ENCODE measurements at regions not wholly inside any gene's neighbourhood (a gene's known extent, or its start where the extent isn't known, plus 50 kb on each side); places are given as distances from the start of the nearest gene placed in this dataset.

GRCh38 chr21:29436650-29437049 lies 137.9 kb downstream of the BACH1 start:
- 100% methylated on average over 1 of the region's 2 CpGs; no CpG with 5 or more reads in 1 of the 2 experiments for WGBS, 2 experiments (ENCODE audit: extremely low coverage in 2 of 2, insufficient read length in 1 of 2)
- Histone ChIP-seq H3K9me1 (ENCODE audit: insufficient read depth, low read length) (peaks cover 8% of the 10 kb centered on the region; the same call in 1 of the 2 replicates), H2AFZ (replicated peaks; ENCODE audit: low read length, poor library complexity) (no peak overlapping the region), H3K79me1 (ENCODE audit: low read depth in 1 of 2, low read length in 2 of 2) (peaks cover 4 to 13% of the 10 kb centered on the region in 2 experiments; a peak in 3 of 4 replicates), H4K20me1 (ENCODE audit: insufficient read depth, low read length) (no peaks in the 10 kb centered on the region), H3K27ac (ENCODE audit: insufficient read depth, low read length) (no peak overlapping the region), H3K36me3 (ENCODE audit: control insufficient read depth, insufficient read depth, low read length) (no peaks in the 10 kb centered on the region), H3K4ac (ENCODE audit: low read depth, low read length) (no peak overlapping the region), H3K9ac (ENCODE audit: low read depth, low read length) (no peak overlapping the region), H4K91ac (ENCODE audit: insufficient read depth, low read depth, low read length) (no peak overlapping the region; the same call in 1 of the 2 replicates), H3K14ac (replicated peaks; ENCODE audit: low read depth, low read length) (no peak overlapping the region), H2AK5ac (ENCODE audit: low read depth, low read length) (no peak overlapping the region), H3K56ac (ENCODE audit: extremely low read depth, insufficient read depth, low read length) (no peak overlapping the region), H2BK15ac (ENCODE audit: low read depth, low read length) (peak overlapping the region; percentile 13; the same call in 1 of the 3 replicates), H3K23ac (ENCODE audit: low read depth, low read length) (no peak overlapping the region), H3K4me3 (ENCODE audit: insufficient read depth, low read depth, low read length) (no peak overlapping the region), H2BK120ac (ENCODE audit: low read depth, low read length) (no peak overlapping the region; the same call in 1 of the 2 replicates), H3K27me3 (ENCODE audit: control insufficient read depth, insufficient read depth, low read length) (no peaks in the 10 kb centered on the region), H4K8ac (ENCODE audit: low read depth in 2 of 2, low read length in 2 of 2) (no peak overlapping the region), H3K4me1 (ENCODE audit: control insufficient read depth, insufficient read depth, low read length) (peaks cover 10% of the 10 kb centered on the region), H2BK20ac (ENCODE audit: low read depth, low read length) (no peak overlapping the region; the same call in 1 of the 2 replicates), H3K18ac (ENCODE audit: low read depth, low read length) (no peak overlapping the region), H2AK9ac (replicated peaks; ENCODE audit: low read depth, low read length, poor library complexity) (no peak overlapping the region), H2BK5ac (ENCODE audit: low read depth, low read length, poor library complexity, severe bottlenecking) (no peak overlapping the region), H4K5ac (ENCODE audit: low read depth, low read length) (peak overlapping the region; percentile 30; the same call in 1 of the 2 replicates), H3K9me3 (ENCODE audit: control insufficient read depth, insufficient read depth, low read length) (no peaks in the 10 kb centered on the region), H3K4me2 (ENCODE audit: low read depth, low read length) (no peak overlapping the region)
- in situ Hi-C loops (cut with MboI; ENCODE audit: low sequenced_read_pairs) (no loop called here), dilution Hi-C loops (cut with HindIII; ENCODE audit: low sequenced_read_pairs, unreplicated experiment) (no loop called here), intact Hi-C loops (cut with micrococcal nuclease) (no loop called here)
- DNase-seq: no peak
- TF ChIP-seq SMC3 (IDR thresholded peaks at IDR 0.05; ENCODE audit: low read depth, low read length) (no peak), MAFK (IDR thresholded peaks at IDR 0.05; ENCODE audit: low read depth, low read length) (no peak), RFX5 (IDR thresholded peaks at IDR 0.05; ENCODE audit: low read depth, low read length) (no peak), CHD1 (IDR thresholded peaks at IDR 0.05; ENCODE audit: low read depth, low read length) (no peak), BHLHE40 (IDR thresholded peaks at IDR 0.05; ENCODE audit: low read depth, low read length) (no peak), MAZ (IDR thresholded peaks at IDR 0.05; ENCODE audit: borderline replicate concordance, low read depth, low read length) (no peak), RCOR1 (IDR thresholded peaks at IDR 0.05; ENCODE audit: insufficient replicate concordance, low read length) (no peak)
- ChIA-PET POLR2A (ENCODE audit: unreplicated experiment) (no interaction called here), CTCF (no interaction called here)
- no TSS peak for BruUV-seq (replicated peaks)
- no peak for ATAC-seq (ENCODE audit: low read depth)
